SK-N-SH (cell line): ENCODE measurements at regions not wholly inside any gene's neighbourhood (a gene's known extent, or its start where the extent isn't known, plus 50 kb on each side); places are given as distances from the start of the nearest gene placed in this dataset.

Experiments used
- CTCF ChIA-PET: fragments of 300-600, 350-600 bp; formaldehyde crosslinking; extraction: SDS; loops from one replicate; lab custom pipeline; 2021; lab: Yijun Ruan, JAX
- POLR2A ChIA-PET: fragments of 350-600 bp; sonication (Branson Sonifier 250); formaldehyde crosslinking; extraction: SDS; loops from one replicate; lab custom pipeline; 2020; ENCODE audit warnings: antibody characterized with exemption, inconsistent platforms; lab: Yijun Ruan, JAX
- DNase-seq: peaks from one replicate; pipeline ENCODE4 v3.0.0; 2012
- H2AFZ ChIP-seq: fragments of 200-600 bp; sonication (generic); 2 replicates; pipeline ENCODE4 v1.8.1; 2016; ENCODE audit warnings: antibody characterized with exemption, mild to moderate bottlenecking, low read depth
- H3F3A ChIP-seq: fragments of 200-600 bp; sonication (generic); replicated peaks from 2 replicates; pipeline ENCODE3; 2016; ENCODE audit warnings: antibody characterized with exemption, mild to moderate bottlenecking; ENCODE audit not compliant: insufficient read depth
- H3K27ac ChIP-seq, 2 experiments: fragments of 200-500 bp in 1 of 2; fragments of 200-600 bp in 1 of 2; sonication (Bioruptor generic) in 1 of 2; sonication (generic), shearing (Covaris generic) in 1 of 2; 2 replicates each; pipeline versions ENCODE4 v1.5.1 to v1.6.1; 2014 to 2016; ENCODE audit warnings: low read depth in 2 of 2, inconsistent platforms in 1 of 2, low read length in 1 of 2, mild to moderate bottlenecking in 1 of 2, mixed read lengths in 1 of 2
- H3K27me3 ChIP-seq: fragments of 200-600 bp; sonication (generic), shearing (Covaris generic); 2 replicates; pipeline ENCODE4 v1.6.1; 2016; ENCODE audit warnings: mixed run types; ENCODE audit not compliant: insufficient read depth
- H3K36me3 ChIP-seq, 2 experiments: fragments of 200-500 bp in 1 of 2; fragments of 200-600 bp in 1 of 2; sonication (Bioruptor generic) in 1 of 2; sonication (generic) in 1 of 2; replicated peaks in 1 of 2; 2 replicates each; pipeline versions ENCODE3 to v1.5.1; 2014 to 2016; ENCODE audit warnings: low read length in 1 of 2, mild to moderate bottlenecking in 1 of 2; ENCODE audit not compliant: insufficient read depth in 2 of 2, control insufficient read depth in 1 of 2
- H3K4me1 ChIP-seq, 2 experiments: fragments of 200-500 bp in 1 of 2; fragments of 200-600 bp in 1 of 2; sonication (Bioruptor generic) in 1 of 2; sonication (generic), shearing (Covaris generic) in 1 of 2; 2 replicates each; pipeline versions ENCODE4 v1.5.1 to v1.6.1; 2014 to 2016; ENCODE audit warnings: low read depth in 1 of 2, low read length in 1 of 2, mixed run types in 1 of 2; ENCODE audit not compliant: insufficient read depth in 2 of 2, control insufficient read depth in 1 of 2
- H3K4me2 ChIP-seq: fragments of 200-600 bp; sonication (generic), shearing (Covaris generic); 2 replicates; pipeline ENCODE4 v1.6.1; 2017; ENCODE audit warnings: mixed run types
- H3K4me3 ChIP-seq, 2 experiments: fragments of 200-500 bp in 1 of 2; fragments of 200-600 bp in 1 of 2; sonication (Bioruptor generic) in 1 of 2; sonication (generic), shearing (Covaris generic) in 1 of 2; 2 replicates each; pipeline versions ENCODE4 v1.5.1 to v1.8.1; 2014 to 2016; ENCODE audit warnings: low read depth in 2 of 2, inconsistent platforms in 1 of 2, low read length in 1 of 2, mild to moderate bottlenecking in 1 of 2, mixed read lengths in 1 of 2, moderate library complexity in 1 of 2
- H3K79me2 ChIP-seq: fragments of 200-600 bp; sonication (generic); 2 replicates; pipeline ENCODE4 v1.8.1; 2017; ENCODE audit warnings: mild to moderate bottlenecking; ENCODE audit not compliant: insufficient read depth
- H3K9ac ChIP-seq: fragments of 200-600 bp; sonication (generic); 2 replicates; pipeline ENCODE4 v1.6.1; 2017; ENCODE audit warnings: mixed run types
- H3K9me2 ChIP-seq: fragments of 200-600 bp; sonication (generic); 2 replicates; pipeline ENCODE4 v1.6.1; 2017; ENCODE audit warnings: mixed run types
- H3K9me3 ChIP-seq: fragments of 200-600 bp; sonication (generic); 2 replicates; pipeline ENCODE4 v1.6.1; 2017; ENCODE audit warnings: mixed run types, mild to moderate bottlenecking, moderate library complexity
- H4K20me1 ChIP-seq: fragments of 200-600 bp; sonication (generic); 2 replicates; pipeline ENCODE4 v1.6.1; 2017; ENCODE audit warnings: mild to moderate bottlenecking, mixed run types; ENCODE audit not compliant: insufficient read depth
- CHD2 ChIP-seq: fragments of 150-350 bp; IDR thresholded peaks from 2 replicates; pipeline ENCODE4 v1.6.1; 2018; ENCODE audit warnings: low read length; ENCODE audit not compliant: partially characterized antibody
- GABPA ChIP-seq: IDR thresholded peaks from 2 replicates; pipeline ENCODE4 v1.4.0; 2012; ENCODE audit warnings: low read depth, mild to moderate bottlenecking
- GATA2 ChIP-seq: sonication (generic); formaldehyde crosslinking; IDR thresholded peaks from 2 replicates; pipeline ENCODE4 v1.5.0; 2020; ENCODE audit warnings: mild to moderate bottlenecking, missing genetic modification reagents
- MXI1 ChIP-seq: IDR thresholded peaks from 2 replicates; pipeline ENCODE4 v1.6.1; 2012; ENCODE audit warnings: mild to moderate bottlenecking, low read depth, low read length, improper control_type of control experiment
- NRF1 ChIP-seq: IDR thresholded peaks from 2 replicates; pipeline ENCODE4 v1.6.1; 2012; ENCODE audit warnings: low read depth, mild to moderate bottlenecking, low read length
- RFX5 ChIP-seq: IDR thresholded peaks from 2 replicates; pipeline ENCODE4 v1.6.1; 2012; ENCODE audit warnings: mild to moderate bottlenecking, improper control_type of control experiment, low read length
- RXRA ChIP-seq: IDR thresholded peaks from 2 replicates; pipeline ENCODE4 v1.4.0; 2012; ENCODE audit warnings: low read depth, mild to moderate bottlenecking, borderline replicate concordance
- SIN3A ChIP-seq: IDR thresholded peaks from 2 replicates; pipeline ENCODE4 v1.6.1; 2012; ENCODE audit warnings: low read depth, mild to moderate bottlenecking, low read length, moderate library complexity, borderline replicate concordance
- TAF1 ChIP-seq: IDR thresholded peaks from 2 replicates; pipeline ENCODE4 v1.6.1; 2012; ENCODE audit warnings: low read depth, mild to moderate bottlenecking, low read length, moderate library complexity, borderline replicate concordance
- TCF12 ChIP-seq: IDR thresholded peaks from 2 replicates; pipeline ENCODE4 v1.4.0; 2012
- WGBS: methylation state at CpG from one replicate; pipeline ENCODE4 v1.1.6; 2017; ENCODE audit warnings: low lambda C conversion rate; 5-methylcytosine and 5-hydroxymethylcytosine counted together
- TF ChIP-seq, protein P1 (sequence below): IDR thresholded peaks from 2 replicates; pipeline ENCODE4 v1.4.0; 2012; ENCODE audit warnings: low read depth, borderline replicate concordance
- TF ChIP-seq, protein P2 (sequence below): IDR thresholded peaks from 2 replicates; pipeline ENCODE4 v1.4.0; 2012; ENCODE audit warnings: low read depth
- TF ChIP-seq, protein P3 (sequence below): fragments of 200-600 bp; sonication (generic); IDR thresholded peaks from 2 replicates; pipeline ENCODE4 v1.6.1; 2017; ENCODE audit warnings: antibody characterized with exemption, mild to moderate bottlenecking, moderate library complexity
- TF ChIP-seq, protein P4 (sequence below): fragments of 150-350 bp; IDR thresholded peaks from 2 replicates; pipeline ENCODE4 v1.6.1; 2017; ENCODE audit warnings: antibody characterized with exemption, low read length, low read depth, borderline replicate concordance
- TF ChIP-seq, protein P5 (sequence below): IDR thresholded peaks from 2 replicates; pipeline ENCODE4; 2012
- TF ChIP-seq, protein P6 (sequence below): IDR thresholded peaks from 2 replicates; pipeline ENCODE4 v1.6.1; 2012; ENCODE audit warnings: mild to moderate bottlenecking, low read depth, low read length, moderate library complexity

DNA sequence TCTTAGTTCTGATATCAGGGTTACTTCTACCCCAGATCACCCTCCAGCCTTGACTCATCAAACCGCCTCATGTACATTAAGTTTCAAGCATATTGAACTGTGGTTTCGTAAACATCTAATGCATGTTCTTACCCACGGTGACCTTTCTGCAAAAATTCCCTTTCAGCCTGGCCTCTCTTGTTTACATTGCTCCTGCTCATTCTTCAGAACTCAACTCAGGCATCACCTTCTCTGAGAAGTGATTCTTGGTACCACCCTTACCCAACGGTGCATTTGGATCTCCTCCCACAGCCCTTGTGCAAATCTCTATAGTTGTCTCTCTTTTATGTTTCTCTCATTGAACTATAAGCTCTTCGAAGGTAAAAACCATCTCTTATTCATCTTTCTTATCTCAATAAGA is 503.1 kb upstream of the PKDCC start:
- ChIA-PET CTCF (interaction anchor here (1.0 to 2.2 kb wide), 3 partner anchors 11 to 29 kb away, joined by 3 to 8 read pairs (median 4); no protein-coding TSS in a partner anchor), POLR2A (no interaction called here)
- Histone ChIP-seq H3K4me1 (no peaks in the 10 kb centered on the region; a peak in 1 of 4 replicates), H3K36me3 (no peaks in the 10 kb centered on the region), H3K9ac (no peak overlapping the region), H3K27ac (no peak overlapping the region), H3K9me3 (no peaks in the 10 kb centered on the region), H4K20me1 (no peaks in the 10 kb centered on the region), H3F3A (no peaks in the 10 kb centered on the region), H3K9me2 (no peaks in the 10 kb centered on the region), H3K4me2 (no peak overlapping the region), H3K79me2 (no peaks in the 10 kb centered on the region), H3K27me3 (no peaks in the 10 kb centered on the region), H2AFZ (no peak overlapping the region), H3K4me3 (no peak overlapping the region)
- DNase-seq: no peak
- TF ChIP-seq RFX5 (no peak), GATA2 (CRISPR knock-in tag) (no peak), MXI1 (no peak), SIN3A (no peak), NRF1 (no peak)
- TF ChIP-seq, protein P1, sequence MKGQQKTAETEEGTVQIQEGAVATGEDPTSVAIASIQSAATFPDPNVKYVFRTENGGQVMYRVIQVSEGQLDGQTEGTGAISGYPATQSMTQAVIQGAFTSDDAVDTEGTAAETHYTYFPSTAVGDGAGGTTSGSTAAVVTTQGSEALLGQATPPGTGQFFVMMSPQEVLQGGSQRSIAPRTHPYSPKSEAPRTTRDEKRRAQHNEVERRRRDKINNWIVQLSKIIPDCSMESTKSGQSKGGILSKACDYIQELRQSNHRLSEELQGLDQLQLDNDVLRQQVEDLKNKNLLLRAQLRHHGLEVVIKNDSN: no peak
- WGBS: 30% methylated on average over 5 of the region's 5 CpGs

DNA sequence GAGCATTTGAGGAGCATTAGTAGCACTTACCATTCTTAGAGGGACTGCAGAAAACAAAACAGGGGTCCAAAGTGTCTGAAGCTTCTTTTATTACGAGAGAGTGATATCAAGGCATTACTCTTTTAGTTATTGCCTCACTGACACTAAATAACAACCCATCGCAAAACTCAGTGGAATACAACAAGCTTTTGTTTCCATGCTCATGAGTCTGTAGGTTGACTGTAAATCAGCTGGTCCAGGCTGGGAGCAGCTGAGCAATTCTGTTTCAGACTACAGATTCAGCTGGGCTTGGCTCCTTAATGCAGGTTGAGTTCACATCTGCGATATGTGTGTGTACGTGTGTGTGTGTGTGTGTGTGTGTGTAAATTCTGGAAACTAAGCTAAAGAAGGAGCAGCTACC is 501.8 kb upstream of the PKDCC start:
- Histone ChIP-seq H3K9me3 (no peaks in the 10 kb centered on the region), H2AFZ (no peak overlapping the region), H3K36me3 (no peaks in the 10 kb centered on the region), H3F3A (no peaks in the 10 kb centered on the region), H3K27ac (no peak overlapping the region), H3K4me3 (no peak overlapping the region), H3K9me2 (no peaks in the 10 kb centered on the region), H3K4me1 (no peaks in the 10 kb centered on the region; a peak in 1 of 4 replicates), H4K20me1 (no peaks in the 10 kb centered on the region), H3K9ac (no peak overlapping the region), H3K27me3 (no peaks in the 10 kb centered on the region), H3K4me2 (no peak overlapping the region), H3K79me2 (no peaks in the 10 kb centered on the region)
- POLR2A ChIA-PET: no interaction called here
- DNase-seq: no peak
- CTCF ChIA-PET: interaction anchor here (1.0 to 1.1 kb wide), 3 partner anchors 12 to 132 kb away, joined by 3 to 4 read pairs (median 3); no protein-coding TSS in a partner anchor
- WGBS: 18% methylated on average over 4 of the region's 4 CpGs
- TF ChIP-seq RXRA: no peak
- TF ChIP-seq, protein P2, sequence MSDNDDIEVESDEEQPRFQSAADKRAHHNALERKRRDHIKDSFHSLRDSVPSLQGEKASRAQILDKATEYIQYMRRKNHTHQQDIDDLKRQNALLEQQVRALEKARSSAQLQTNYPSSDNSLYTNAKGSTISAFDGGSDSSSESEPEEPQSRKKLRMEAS: no peak
- TF ChIP-seq TCF12: no peak
- TF ChIP-seq, protein P3, sequence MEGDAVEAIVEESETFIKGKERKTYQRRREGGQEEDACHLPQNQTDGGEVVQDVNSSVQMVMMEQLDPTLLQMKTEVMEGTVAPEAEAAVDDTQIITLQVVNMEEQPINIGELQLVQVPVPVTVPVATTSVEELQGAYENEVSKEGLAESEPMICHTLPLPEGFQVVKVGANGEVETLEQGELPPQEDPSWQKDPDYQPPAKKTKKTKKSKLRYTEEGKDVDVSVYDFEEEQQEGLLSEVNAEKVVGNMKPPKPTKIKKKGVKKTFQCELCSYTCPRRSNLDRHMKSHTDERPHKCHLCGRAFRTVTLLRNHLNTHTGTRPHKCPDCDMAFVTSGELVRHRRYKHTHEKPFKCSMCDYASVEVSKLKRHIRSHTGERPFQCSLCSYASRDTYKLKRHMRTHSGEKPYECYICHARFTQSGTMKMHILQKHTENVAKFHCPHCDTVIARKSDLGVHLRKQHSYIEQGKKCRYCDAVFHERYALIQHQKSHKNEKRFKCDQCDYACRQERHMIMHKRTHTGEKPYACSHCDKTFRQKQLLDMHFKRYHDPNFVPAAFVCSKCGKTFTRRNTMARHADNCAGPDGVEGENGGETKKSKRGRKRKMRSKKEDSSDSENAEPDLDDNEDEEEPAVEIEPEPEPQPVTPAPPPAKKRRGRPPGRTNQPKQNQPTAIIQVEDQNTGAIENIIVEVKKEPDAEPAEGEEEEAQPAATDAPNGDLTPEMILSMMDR: no peak
- TF ChIP-seq MXI1: no peak
- TF ChIP-seq, protein P4, sequence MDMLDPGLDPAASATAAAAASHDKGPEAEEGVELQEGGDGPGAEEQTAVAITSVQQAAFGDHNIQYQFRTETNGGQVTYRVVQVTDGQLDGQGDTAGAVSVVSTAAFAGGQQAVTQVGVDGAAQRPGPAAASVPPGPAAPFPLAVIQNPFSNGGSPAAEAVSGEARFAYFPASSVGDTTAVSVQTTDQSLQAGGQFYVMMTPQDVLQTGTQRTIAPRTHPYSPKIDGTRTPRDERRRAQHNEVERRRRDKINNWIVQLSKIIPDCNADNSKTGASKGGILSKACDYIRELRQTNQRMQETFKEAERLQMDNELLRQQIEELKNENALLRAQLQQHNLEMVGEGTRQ: no peak
- TF ChIP-seq RFX5: no peak
- no peak for TF ChIP-seq GATA2 (CRISPR knock-in tag)
- TF ChIP-seq, protein P5, sequence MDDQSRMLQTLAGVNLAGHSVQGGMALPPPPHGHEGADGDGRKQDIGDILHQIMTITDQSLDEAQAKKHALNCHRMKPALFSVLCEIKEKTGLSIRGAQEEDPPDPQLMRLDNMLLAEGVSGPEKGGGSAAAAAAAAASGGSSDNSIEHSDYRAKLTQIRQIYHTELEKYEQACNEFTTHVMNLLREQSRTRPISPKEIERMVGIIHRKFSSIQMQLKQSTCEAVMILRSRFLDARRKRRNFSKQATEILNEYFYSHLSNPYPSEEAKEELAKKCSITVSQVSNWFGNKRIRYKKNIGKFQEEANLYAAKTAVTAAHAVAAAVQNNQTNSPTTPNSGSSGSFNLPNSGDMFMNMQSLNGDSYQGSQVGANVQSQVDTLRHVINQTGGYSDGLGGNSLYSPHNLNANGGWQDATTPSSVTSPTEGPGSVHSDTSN: no peak
- TF ChIP-seq GABPA: no peak
- TF ChIP-seq, protein P6, sequence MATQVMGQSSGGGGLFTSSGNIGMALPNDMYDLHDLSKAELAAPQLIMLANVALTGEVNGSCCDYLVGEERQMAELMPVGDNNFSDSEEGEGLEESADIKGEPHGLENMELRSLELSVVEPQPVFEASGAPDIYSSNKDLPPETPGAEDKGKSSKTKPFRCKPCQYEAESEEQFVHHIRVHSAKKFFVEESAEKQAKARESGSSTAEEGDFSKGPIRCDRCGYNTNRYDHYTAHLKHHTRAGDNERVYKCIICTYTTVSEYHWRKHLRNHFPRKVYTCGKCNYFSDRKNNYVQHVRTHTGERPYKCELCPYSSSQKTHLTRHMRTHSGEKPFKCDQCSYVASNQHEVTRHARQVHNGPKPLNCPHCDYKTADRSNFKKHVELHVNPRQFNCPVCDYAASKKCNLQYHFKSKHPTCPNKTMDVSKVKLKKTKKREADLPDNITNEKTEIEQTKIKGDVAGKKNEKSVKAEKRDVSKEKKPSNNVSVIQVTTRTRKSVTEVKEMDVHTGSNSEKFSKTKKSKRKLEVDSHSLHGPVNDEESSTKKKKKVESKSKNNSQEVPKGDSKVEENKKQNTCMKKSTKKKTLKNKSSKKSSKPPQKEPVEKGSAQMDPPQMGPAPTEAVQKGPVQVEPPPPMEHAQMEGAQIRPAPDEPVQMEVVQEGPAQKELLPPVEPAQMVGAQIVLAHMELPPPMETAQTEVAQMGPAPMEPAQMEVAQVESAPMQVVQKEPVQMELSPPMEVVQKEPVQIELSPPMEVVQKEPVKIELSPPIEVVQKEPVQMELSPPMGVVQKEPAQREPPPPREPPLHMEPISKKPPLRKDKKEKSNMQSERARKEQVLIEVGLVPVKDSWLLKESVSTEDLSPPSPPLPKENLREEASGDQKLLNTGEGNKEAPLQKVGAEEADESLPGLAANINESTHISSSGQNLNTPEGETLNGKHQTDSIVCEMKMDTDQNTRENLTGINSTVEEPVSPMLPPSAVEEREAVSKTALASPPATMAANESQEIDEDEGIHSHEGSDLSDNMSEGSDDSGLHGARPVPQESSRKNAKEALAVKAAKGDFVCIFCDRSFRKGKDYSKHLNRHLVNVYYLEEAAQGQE: no peak
- TF ChIP-seq, protein P1: no peak
- TF ChIP-seq TAF1: no peak
- no peak for TF ChIP-seq CHD2
- TF ChIP-seq SIN3A: no peak
